LNCAP (cell line): ENCODE measurements at regions not wholly inside any gene's neighbourhood (a gene's known extent, or its start where the extent isn't known, plus 50 kb on each side); places are given as distances from the start of the nearest gene placed in this dataset.

Experiments
- CTCF ChIP-seq: fragments of 450-650 bp; IDR thresholded peaks from 2 replicates; pipeline ENCODE4 v1.5.1; 2017; ENCODE audit warnings: mild to moderate bottlenecking

- TF ChIP-seq CTCF = no peak
Measured at GRCh38 chr14:83044001-83044400, 1510.3 kb upstream of the SEL1L start.

GRCh38 chr14:83047059-83047830 is 1513.6 kb upstream of the SEL1L start:
- no peak for TF ChIP-seq CTCF

GRCh38 chr14:83053022-83053710 is 1519.5 kb upstream of the SEL1L start:
- no peak for TF ChIP-seq CTCF

GRCh38 chr14:83058068-83058467 is 1524.4 kb upstream of the SEL1L start:
- TF ChIP-seq CTCF = no peak

- TF ChIP-seq CTCF = peak; percentile 61
Measured at GRCh38 chr14:83071888-83072501, 1538.3 kb upstream of the SEL1L start.

GRCh38 chr14:83085136-83085535 is 1551.5 kb upstream of the SEL1L start:
- no peak for TF ChIP-seq CTCF

- TF ChIP-seq CTCF = no peak
Measured at GRCh38 chr14:83085725-83086124, 1552.1 kb upstream of the SEL1L start.
